ENCODE measurements at regions not wholly inside any gene's neighbourhood (a gene's known extent, or its start where the extent isn't known, plus 50 kb on each side); places are given as distances from the start of the nearest gene placed in this dataset.

DNA sequence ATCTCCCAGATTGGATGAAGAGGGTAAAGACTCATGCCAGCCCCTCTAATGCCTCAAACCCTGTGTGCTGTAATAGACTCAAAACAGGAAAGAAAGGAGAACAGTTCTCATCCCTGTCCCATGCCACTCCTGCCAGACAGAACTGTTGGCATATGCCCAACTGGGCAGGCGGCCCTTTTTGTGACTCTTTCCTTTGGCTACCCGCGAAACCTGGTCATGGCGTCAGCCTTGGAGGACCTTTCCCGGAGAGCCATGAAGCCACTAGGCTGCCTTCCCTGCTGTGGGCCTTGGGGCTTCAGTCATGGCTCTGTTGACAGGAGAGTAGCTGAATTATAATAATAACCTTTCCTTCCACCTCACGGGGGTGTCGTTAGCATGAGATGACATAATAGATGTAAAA is 75.9 kb upstream of the SEMA6A start:
- TF ChIP-seq CTCF (conservative IDR thresholded peaks at IDR 0.05; ENCODE audit: low read depth in 2 of 2) (no peak), EZH2phosphoT487 (IDR thresholded peaks at IDR 0.05; ENCODE audit: unreplicated experiment) (no peak), POLR2AphosphoS5 (IDR thresholded peaks at IDR 0.05; ENCODE audit: low read depth) (no peak), JUNB (IDR thresholded peaks at IDR 0.05; ENCODE audit: unreplicated experiment) (no peak)
- TF ChIP-seq, protein P1, sequence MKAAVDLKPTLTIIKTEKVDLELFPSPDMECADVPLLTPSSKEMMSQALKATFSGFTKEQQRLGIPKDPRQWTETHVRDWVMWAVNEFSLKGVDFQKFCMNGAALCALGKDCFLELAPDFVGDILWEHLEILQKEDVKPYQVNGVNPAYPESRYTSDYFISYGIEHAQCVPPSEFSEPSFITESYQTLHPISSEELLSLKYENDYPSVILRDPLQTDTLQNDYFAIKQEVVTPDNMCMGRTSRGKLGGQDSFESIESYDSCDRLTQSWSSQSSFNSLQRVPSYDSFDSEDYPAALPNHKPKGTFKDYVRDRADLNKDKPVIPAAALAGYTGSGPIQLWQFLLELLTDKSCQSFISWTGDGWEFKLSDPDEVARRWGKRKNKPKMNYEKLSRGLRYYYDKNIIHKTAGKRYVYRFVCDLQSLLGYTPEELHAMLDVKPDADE (IDR thresholded peaks at IDR 0.05), result no peak
- TF ChIP-seq, protein P2, sequence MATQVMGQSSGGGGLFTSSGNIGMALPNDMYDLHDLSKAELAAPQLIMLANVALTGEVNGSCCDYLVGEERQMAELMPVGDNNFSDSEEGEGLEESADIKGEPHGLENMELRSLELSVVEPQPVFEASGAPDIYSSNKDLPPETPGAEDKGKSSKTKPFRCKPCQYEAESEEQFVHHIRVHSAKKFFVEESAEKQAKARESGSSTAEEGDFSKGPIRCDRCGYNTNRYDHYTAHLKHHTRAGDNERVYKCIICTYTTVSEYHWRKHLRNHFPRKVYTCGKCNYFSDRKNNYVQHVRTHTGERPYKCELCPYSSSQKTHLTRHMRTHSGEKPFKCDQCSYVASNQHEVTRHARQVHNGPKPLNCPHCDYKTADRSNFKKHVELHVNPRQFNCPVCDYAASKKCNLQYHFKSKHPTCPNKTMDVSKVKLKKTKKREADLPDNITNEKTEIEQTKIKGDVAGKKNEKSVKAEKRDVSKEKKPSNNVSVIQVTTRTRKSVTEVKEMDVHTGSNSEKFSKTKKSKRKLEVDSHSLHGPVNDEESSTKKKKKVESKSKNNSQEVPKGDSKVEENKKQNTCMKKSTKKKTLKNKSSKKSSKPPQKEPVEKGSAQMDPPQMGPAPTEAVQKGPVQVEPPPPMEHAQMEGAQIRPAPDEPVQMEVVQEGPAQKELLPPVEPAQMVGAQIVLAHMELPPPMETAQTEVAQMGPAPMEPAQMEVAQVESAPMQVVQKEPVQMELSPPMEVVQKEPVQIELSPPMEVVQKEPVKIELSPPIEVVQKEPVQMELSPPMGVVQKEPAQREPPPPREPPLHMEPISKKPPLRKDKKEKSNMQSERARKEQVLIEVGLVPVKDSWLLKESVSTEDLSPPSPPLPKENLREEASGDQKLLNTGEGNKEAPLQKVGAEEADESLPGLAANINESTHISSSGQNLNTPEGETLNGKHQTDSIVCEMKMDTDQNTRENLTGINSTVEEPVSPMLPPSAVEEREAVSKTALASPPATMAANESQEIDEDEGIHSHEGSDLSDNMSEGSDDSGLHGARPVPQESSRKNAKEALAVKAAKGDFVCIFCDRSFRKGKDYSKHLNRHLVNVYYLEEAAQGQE (IDR thresholded peaks at IDR 0.05; ENCODE audit: unreplicated experiment), result no peak

Measured in GM23338 (cell line).